GM23338 (cell line): ENCODE measurements at regions not wholly inside any gene's neighbourhood (a gene's known extent, or its start where the extent isn't known, plus 50 kb on each side); places are given as distances from the start of the nearest gene placed in this dataset.

Experiments used
- CREB1 ChIP-seq: fragments of 250-450 bp; sonication (Bioruptor Pico); IDR thresholded peaks from 2 replicates; pipeline ENCODE4 v1.5.0; 2020; ENCODE audit warnings: low read depth, mild to moderate bottlenecking, moderate library complexity
- CTCF ChIP-seq, 2 experiments: fragments of 200-600 bp in 1 of 2; sonication (generic) in 1 of 2; conservative IDR thresholded peaks; 2 replicates each; pipeline versions ENCODE4 v1.5.1 to v1.6.1; 2016 to 2017; ENCODE audit warnings: antibody characterized with exemption in 2 of 2, low read depth in 2 of 2, mild to moderate bottlenecking in 2 of 2, moderate library complexity in 1 of 2
- EZH2 ChIP-seq: fragments of 200-600 bp; sonication (generic); IDR thresholded peaks from one replicate; pipeline ENCODE4 v1.8.0; 2017; ENCODE audit warnings: antibody characterized with exemption, mild to moderate bottlenecking, low read depth; ENCODE audit not compliant: unreplicated experiment
- EZH2phosphoT487 ChIP-seq: fragments of 200-600 bp; sonication (generic); IDR thresholded peaks from one replicate; pipeline ENCODE4 v1.8.1; 2018; ENCODE audit warnings: antibody characterized with exemption; ENCODE audit not compliant: unreplicated experiment
- POLR2AphosphoS5 ChIP-seq: IDR thresholded peaks from 2 replicates; pipeline ENCODE4 v1.6.1; 2016; ENCODE audit warnings: antibody characterized with exemption, low read depth
- REST ChIP-seq: IDR thresholded peaks from one replicate; pipeline ENCODE4 v1.6.1; 2018; ENCODE audit warnings: antibody characterized with exemption; ENCODE audit not compliant: unreplicated experiment
- STAT1 ChIP-seq: IDR thresholded peaks from one replicate; pipeline ENCODE4 v1.6.1; 2016; ENCODE audit warnings: antibody characterized with exemption; ENCODE audit not compliant: unreplicated experiment

GRCh38 chr18:64402636-64403035 lies 253.7 kb upstream of the LINC00305 start:
- TF ChIP-seq CTCF (conservative IDR thresholded peaks at IDR 0.05; ENCODE audit: low read depth in 2 of 2) (no peak), EZH2 (no peak), CREB1 (CRISPR knock-in tag) (no peak), STAT1 (no peak), REST (no peak), POLR2AphosphoS5 (no peak), EZH2phosphoT487 (no peak)
